Stimulated activated CD4-positive, alpha-beta T cell treated with anti-CD3 and anti-CD28 coated beads, Interleukin-12 subunit alpha, Interleukin-12 subunit beta, amount 100 ng/mL, for 24 hours (primary cell): ENCODE measurements at regions not wholly inside any gene's neighbourhood (a gene's known extent, or its start where the extent isn't known, plus 50 kb on each side); places are given as distances from the start of the nearest gene placed in this dataset.
"Not testable (repeated sequence)": the region's sequence is repeated elsewhere in the genome, so short reads cannot be mapped to it uniquely, and the experiment has no call there.

Experiments used
- DNase-seq, 2 experiments: peaks; one replicate each; pipeline ENCODE4 v3.0.0-alpha.2; 2020; ENCODE audit warnings: low read depth in 2 of 2

DNA sequence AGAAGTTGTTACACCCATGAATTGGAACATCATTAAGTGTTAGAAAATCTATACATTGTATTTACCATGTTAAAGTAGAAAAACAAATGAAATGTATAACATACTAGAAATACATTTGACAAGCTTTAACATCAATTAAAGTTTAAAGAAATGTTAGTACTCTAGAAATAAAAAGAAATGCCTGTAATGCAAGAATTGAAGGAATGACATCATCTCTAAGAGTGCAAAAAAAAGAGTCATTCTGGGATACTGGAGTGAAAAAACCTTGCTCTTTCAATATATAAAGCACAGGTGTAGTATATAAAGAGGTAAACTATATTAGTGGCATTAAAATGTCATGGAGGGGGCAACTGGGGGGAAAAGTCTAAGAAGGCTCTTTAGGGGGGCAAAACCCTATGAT, 210.8 kb upstream of the PLD5 start:
- DNase-seq, result no peak

DNA sequence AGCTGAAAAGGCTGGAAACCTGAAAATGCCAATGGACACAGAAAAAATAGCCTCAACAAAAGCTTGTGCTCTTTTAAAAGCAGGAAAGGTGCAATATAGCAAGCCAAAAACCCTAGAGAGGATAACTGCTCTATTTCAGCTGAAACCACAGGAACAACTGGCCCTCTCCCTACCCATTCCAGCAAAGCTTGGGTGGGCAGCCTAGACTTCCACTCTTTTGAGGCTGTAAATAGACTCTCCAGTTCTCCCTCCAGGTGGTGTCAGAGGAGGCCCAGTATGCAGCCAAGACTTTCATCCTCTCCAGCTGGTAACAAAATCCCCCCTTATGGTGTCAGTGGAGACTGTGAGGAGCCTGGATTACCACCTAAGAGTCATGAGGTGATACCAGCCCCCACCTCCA, 206.9 kb upstream of the PLD5 start:
- DNase-seq, result no peak

DNA sequence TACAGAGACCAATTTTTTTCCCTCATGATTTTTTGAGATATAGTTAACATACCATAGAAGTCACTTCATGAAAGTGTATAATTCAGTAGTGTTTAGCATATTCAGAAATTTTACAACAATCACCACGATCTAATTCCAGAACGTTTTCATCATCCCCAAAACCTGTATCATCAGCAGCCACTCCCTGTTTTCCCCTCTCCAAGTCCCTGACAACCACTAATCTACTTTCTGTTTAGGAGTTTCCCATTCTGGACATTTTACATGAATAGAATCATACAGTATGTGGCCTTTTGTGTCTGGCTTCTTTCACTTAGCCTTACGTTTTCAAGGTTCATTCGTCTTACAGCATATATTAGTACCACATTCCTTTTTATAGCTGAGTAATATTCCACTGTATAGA, 204.2 kb upstream of the PLD5 start:
- DNase-seq, result no peak

DNA sequence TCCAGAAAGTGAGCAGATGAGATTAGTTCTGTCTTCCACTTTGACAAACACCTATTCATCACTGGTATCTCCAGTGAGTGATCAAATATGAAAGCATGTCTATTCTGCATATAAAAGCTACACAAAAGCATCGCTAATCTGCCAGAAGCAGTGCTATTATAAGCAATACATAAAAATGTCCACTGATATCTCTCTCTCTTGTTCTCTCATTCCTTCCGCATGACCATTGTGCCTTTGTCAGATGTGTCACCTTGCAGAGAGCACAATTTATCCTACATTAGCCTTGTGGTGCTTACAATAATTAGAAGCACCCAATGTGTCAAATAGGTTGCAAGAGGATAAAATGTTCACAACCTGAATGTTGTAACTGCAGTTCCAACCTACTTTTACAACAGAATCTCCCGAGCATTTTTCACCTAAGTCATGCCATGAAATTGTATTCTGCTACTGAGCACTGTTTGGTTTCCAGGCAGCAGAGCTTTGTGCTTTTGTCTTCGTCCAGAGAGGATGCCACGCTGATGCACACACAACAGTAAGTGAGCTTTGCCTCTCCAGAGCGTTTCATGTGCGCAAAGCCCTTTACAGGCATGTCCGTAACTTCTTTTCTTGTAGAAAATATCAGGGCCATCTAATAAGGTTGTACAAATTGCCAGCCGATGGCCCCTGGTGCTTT, 198.7 kb upstream of the PLD5 start:
- DNase-seq, result no peak

DNA sequence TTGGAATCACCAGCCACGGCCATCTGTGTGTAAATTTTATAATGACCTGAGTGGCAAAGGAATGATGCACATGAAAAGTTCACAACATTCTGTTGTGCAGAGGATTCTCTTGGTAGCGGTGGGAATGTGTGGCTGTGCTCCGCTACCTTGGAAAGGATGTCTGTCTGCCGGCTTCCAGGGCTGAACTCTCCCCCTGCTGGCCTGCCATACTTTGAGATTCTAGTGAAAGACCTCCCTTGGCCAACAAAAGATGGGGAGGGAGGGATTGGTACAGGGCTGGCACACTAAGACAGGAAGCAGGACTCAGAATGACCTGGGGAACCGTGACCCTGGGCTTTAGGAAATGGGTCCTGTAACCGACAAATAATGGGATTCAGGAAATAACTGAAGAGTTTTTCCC, 194.5 kb upstream of the PLD5 start:
- DNase-seq, result no peak

DNA sequence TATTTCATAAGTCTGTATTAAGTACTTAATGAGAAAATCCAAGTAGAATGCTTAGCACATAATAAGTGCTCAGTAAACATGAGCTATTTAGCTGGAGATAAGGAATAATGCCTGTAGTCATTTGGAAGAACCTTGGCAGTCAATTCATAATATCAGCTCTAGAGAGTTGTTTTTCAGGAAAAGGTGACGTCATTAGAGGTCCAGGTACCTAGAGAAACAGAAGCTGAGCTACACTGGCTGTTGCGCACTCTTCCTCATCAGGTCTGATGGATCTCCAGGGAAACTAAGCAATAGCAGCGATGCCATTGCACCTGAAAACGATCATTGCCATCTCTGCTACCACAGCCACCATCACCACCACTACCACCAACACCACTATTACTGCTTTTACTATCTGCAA, 187.8 kb upstream of the PLD5 start:
- DNase-seq, result no peak

DNA sequence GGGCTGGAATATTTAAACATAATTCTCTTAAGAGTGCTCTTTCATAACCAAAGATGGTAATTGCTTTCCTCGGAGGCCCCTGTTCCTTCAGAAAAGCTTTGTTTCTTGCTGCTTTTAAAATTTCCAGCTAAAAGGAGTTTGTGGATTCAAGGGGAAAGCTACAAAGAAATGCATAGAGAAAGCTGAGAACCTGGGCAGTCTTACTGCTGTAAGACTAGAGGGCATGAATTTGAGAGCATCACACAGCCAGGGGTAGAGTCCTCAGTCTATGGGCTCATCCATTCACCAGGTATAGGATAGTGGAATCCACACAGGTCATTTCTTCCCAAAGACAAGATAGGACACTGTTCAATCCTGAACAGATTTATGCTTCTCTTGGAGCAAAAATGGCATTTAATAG, 186.3 kb upstream of the PLD5 start:
- no peak for DNase-seq

DNA sequence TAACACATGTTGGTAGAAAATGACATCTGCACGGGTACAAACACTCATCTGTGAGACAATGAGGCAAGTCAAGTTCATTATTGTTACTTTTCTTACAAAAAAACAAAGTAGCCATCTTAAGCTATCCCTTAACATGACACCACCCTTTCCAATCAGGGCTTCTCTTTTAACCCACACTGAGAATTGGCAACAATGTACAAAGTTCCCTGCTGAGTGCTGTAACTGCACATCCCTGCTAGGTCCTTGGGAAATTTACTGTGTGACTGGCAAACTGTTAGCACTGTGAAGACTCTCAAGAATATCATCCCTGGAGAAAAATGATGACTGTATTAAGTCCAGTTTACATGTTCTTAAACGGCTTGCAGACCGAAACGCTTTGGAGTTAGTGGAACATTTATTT, 185.8 kb upstream of the PLD5 start:
- no peak for DNase-seq

DNA sequence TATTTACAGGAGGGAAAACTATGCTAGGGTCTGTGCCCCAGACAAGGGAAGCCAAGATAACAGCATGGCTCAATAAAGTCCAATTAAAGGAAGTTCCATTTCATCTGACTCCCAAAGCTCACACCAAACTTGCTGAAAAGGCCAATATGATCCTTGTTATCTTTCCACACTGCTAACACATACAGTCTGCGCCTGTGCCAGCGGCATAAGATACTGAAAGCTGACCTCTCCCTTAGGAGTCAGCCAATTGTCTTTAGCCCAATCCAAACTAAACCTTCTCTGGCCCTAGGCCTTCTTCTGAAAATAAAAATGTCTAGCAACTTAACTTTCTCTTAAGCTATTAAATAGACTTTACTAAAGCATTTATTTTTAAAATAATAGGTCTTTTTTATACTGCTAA, 179.0 kb upstream of the PLD5 start:
- DNase-seq, result no peak

DNA sequence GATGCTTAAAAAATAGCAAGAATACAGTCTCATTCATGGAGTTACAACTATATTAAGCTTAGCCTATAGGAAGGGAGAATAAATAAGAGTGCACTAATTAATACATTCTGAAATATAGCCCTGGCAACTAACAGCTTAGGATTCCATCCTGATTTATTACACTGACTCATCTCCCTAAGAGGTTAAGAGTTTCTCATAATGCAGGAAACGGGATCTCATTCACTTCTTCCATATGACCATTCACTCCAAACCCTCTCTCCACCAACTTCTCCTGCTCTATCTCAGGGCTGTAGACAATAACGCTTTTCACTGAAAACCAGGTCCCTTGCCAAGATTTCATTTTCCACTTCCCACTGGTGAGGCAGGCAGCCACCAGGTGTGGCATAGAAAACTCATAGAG, 168.5 kb upstream of the PLD5 start:
- DNase-seq, result no peak

DNA sequence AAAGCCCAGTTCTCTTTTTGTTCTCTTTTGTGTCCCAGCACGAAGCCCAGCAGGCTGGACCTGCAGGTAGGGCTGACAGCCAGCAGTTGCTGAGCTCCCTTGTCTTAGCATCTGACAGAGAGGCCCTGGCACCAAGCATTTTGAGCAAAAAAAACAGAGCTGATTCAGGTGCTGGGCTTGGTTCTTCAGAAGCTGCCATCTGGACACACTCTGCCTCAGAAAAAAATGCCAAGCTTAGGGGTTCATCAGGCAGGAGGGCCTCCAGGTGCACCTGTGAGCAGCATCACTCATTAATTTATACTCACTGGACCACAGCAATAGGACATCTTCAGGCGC, 167.1 kb upstream of the PLD5 start:
- DNase-seq, result no peak

DNA sequence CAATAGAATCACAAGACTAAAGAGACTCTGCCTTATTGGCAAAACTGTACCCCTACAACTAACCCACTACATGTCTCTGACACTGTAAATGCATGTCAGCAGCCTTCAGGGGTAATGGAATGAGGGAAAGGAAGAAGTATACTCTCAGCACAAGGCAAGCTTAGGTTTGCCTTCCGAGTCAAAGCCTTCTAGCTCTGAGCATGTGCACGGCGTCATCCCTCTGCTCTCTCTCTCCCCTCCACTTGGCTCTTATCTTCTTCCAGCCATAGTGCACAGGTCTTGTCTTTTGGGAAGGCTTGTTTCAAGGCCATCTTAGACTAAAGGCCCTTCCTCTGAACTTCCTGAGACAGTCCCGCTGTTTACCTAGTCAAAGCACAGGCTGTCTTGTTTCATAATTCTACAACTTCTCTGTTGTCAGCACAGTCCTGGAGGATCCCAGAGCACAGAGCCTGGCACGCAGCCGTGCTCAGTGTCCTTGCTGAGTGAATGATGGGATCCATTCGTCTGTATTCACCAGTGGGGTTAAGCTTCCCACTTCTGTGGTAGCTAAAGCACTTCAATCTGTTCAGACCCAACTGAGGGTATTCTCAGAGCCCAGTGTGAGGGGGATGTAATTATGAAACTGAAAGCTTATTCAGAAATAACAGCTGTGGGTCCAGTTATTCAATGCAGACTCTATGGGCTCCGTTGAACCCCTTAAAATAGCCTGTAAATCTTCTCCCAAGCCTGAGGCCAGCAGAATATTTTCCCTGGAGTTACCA, 166.5 kb upstream of the PLD5 start:
- DNase-seq, result no peak

DNA sequence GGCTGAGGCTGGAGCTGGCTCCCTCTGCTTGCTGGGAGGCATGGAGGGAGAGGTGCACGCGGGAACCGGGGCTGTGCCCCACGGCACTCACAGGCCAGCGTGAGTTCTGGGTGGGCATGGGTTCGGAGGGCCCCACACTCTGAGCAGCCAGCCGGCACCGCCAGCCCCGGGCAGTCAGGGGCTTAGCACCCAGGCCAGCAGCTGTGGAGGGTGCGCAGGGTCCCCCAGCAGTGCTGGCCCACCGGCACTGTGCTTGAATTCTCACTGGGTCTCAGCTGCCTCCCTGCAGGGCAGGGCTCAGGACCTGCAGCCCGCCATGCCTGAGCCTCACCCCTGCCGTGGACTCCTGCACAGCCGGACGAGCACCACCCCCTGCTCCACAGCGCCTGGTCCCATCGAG, 164.9 kb upstream of the PLD5 start:
- no peak for DNase-seq

DNA sequence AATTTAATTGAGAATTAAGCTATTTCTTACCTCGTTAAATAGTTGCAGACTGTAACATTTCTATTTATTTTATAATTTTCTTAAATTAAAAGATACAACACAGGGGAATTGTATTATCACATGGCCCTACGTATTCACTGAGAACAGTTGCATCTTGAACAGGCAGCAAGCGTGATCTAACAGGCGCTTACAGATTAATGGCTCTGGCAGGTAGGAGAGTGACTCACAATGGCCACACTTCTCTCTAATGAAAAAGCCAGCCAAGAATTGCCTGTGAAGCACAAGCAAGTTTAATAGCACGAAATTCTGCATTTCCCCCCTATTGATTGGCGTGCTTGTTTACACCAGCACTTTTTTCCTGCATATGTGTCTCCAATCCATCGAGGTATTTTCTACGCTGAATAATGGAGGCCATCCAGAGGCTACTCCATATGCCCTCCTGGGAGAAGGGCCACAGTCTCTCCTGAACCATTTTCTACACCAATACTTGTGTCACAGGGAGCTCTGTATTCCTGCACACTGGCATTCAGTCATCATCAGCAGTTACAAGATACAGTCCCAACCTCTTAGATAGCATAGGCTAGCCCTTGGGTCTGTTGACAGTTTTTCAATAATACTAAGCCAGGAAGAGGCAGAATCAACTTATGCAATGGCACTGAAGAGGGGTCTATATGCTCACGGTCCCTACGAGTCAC, 150.6 kb upstream of the PLD5 start:
- no peak for DNase-seq

DNA sequence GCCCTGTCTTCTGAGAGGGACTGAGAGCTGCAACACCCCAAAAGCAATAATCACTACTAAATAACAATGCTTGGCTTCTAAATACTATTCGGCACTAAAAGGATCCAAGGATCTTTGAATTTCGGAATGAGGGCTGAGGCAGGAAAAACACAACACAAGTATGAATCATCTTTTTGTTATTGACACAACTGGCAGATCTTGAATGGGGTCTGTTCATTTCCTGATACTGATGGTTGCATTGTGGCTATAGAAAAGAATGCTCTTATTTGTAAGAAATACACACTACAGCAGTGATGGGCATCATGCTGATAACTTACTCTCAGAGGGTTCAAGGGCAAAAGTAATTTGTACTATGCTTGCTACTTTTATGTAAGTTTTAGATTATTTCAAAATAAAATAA, 149.2 kb upstream of the PLD5 start:
- no peak for DNase-seq

DNA sequence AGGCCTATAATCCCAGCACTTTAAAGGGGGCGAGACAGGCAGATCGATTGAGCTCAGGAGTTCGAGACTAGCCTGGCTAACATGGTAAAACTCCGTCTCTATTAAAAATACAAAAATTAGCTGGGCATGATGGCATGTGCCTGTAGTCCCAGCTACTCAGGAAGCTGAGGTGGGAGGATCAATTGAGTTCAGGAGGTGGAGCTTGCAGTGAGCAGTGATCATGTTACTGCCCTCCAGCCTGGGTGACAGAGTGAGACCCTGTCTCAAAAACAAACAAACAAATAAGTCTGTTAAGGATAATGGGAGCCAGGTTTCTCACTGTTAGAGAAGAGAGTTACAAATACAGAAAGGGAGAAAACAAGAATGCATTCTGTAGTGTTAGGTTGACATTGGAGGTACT, 148.7 kb upstream of the PLD5 start:
- DNase-seq, result not testable (repeated sequence)

DNA sequence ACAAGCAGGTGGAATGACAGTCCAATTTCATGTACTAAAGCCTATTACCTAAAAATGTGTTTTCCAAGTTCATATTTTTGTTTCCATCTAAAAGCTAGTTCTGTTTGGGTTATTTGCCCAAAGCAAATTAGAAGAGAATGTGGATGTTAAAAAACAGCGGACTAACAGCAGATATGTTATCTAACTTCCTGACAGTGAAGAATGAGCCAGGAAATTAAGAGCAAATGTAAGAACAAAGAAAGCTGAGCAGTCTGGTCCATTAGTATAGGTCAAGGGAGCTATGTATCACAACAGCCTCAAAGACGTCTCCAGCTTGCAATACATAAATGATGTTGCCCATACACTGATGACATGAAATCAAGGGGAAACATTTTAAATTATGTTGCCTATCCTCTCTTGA, 145.5 kb upstream of the PLD5 start:
- no peak for DNase-seq

DNA sequence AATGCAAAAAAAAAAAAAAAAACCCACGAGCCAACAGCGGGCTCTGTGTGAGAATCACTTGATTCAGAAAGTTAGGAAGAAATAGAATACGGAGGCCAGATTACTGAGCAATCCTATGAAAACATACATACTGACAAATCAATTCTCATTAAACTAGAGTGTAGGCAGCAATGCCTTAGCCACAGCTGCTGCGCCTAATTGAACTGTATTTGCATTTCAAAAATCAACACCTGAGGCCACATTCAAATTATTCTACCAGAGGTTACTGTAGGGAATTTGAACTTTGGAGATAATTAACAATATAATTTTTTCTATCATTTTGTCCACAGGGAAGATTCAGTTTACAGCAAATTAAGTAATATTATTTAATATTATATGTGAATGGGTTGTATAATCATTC, 138.4 kb upstream of the PLD5 start:
- DNase-seq, result no peak

DNA sequence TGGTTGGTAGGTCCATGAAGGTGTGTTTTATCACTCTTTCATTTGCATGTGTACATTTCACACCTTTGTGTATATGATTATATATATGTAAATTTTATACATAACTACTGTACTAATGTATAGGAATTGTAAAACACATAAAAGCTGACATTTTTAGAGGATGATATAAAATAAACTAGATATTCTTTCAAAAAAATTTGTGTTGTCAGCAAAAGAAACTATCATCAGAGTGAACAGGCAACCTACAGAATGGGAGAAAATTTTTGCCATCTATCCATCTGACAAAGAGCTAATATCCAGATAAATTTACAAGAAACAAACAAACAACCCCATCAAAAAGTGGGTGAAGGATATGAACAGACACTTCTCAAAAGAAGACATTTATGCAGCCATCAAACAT, 129.3 kb upstream of the PLD5 start:
- DNase-seq, result not testable (repeated sequence)

DNA sequence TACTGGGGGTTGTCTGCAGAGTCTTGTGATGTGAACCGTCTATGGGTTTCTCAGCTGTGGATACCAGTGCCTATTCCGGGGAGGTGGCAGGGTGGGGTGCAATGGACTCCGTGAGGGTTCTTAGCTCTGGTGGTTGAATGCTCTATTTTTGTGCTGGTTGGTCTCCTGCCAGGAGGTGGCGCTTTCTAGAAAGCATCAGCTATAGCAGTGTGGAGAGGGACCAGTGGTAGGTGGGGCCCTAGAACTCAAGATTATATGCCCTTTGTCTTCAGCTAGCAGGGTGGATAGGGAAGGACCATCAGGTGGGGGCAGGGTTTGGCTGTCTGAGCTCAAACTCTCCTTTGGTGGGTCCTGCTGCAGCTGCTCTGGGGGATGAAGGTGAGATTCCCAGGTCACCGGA, 127.3 kb upstream of the PLD5 start:
- no peak for DNase-seq

DNA sequence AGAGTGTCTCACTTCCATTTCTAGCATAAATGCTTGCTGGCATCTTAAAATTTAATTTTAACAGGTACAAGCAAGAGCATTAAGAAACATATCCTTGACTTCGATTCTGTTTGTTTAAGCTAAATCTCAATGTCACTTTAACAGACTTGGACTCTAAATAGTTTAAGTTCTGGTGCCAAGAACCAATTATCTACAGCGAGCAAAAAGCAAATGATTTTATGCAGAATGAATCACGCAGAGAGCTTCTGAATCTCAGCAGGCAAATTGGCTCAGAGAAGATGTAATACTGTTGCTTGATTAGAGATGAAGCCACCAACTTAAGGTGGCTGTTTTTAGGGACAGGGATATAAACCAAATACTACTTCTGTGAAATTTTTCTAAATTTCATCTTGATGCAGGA, 117.0 kb upstream of the PLD5 start:
- DNase-seq, result no peak

DNA sequence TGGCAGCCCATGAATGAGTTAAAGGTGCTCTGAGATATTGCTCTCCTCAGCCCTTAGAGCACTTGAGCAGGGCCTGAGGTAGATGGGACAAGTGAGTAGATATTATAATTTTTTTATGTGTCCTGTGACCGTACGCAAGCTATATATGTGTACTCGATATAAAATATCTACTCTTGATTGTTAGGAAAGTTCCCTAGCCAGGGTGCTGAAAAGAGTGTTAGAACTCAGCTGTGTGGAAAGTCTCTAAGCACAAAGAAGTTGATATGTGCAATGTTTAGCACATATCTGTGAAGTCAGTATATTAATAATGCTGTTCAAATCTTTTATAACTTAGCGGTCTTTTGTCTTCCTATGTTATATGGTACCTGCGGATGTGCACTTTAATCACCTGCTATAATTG, 114.6 kb upstream of the PLD5 start:
- no peak for DNase-seq

DNA sequence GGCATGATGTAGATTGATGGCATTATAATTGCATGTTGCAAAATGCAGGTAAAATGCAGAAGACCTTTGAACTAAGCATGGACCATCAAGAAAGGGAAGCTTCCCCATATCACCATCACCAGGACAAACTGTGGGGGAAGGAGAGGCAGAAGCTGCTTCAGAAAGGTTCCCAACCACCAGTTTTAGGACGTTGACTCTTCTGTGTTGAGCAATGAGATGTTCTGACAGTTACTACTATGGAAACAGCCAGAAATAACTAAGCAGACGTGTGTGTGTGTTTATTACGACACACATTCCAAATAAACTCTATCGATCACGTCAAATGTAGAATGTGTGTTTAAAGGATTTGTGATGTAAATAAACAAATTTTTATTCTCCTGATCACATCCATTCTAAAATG, 110.2 kb upstream of the PLD5 start:
- DNase-seq, result no peak
